GM18505 (cell line): ENCODE measurements at regions not wholly inside any gene's neighbourhood (a gene's known extent, or its start where the extent isn't known, plus 50 kb on each side); places are given as distances from the start of the nearest gene placed in this dataset.
"Not testable (repeated sequence)": the region's sequence is repeated elsewhere in the genome, so short reads cannot be mapped to it uniquely, and the experiment has no call there.

Source experiments
- ATAC-seq: cut with Tn5 transposase; IDR thresholded peaks from one replicate; pipeline ENCODE4 v1.9.1; 2021; ENCODE audit not compliant: unreplicated experiment
- POLR2A ChIP-seq: IDR thresholded peaks from 4 replicates; pipeline ENCODE4 v1.6.1; 2011; ENCODE audit warnings: borderline replicate concordance; ENCODE audit not compliant: insufficient read depth, insufficient read length; ENCODE audit errors: extremely low read depth

GRCh38 chr7:68866200-68866570 is 732.1 kb upstream of the AUTS2 start:
- TF ChIP-seq POLR2A, result no peak
- no peak for ATAC-seq

GRCh38 chr7:68866721-68867120 is 731.6 kb upstream of the AUTS2 start:
- ATAC-seq, result not testable (repeated sequence)

- ATAC-seq, result no peak
- TF ChIP-seq POLR2A, result no peak
Observed at GRCh38 chr7:68868978-68869377, 729.3 kb upstream of the AUTS2 start.

- no peak for ATAC-seq
- no peak for TF ChIP-seq POLR2A
Observed at GRCh38 chr7:68873616-68874015, 724.7 kb upstream of the AUTS2 start.

GRCh38 chr7:68875857-68876256 is 722.4 kb upstream of the AUTS2 start:
- no peak for ATAC-seq
- TF ChIP-seq POLR2A, result no peak

GRCh38 chr7:68887116-68887515 is 711.2 kb upstream of the AUTS2 start:
- ATAC-seq, result not testable (repeated sequence)

DNA sequence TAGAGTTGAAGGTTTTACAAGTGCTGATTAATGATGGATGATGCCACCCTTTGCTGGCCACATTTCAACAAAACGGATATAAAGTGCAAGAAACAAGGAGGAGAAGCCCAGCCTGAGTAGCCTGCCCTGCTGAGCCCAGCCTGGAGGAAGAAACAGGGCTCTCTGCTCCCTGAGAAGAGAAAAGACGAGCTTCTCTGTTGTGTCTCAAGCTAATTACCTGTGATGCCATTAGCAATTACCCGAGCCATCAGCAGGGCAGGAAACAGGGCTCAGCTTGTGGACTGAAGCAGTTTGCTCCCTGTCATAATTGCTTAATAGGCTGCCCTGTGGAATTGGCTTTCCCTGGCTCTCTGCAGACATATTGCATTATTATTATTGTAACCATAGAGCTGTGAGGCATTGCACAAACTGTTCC is 709.3 kb upstream of the AUTS2 start:
- no peak for ATAC-seq
- no peak for TF ChIP-seq POLR2A

- ATAC-seq, result no peak
- no peak for TF ChIP-seq POLR2A
Observed at GRCh38 chr7:68892236-68892635, 706.0 kb upstream of the AUTS2 start.

DNA sequence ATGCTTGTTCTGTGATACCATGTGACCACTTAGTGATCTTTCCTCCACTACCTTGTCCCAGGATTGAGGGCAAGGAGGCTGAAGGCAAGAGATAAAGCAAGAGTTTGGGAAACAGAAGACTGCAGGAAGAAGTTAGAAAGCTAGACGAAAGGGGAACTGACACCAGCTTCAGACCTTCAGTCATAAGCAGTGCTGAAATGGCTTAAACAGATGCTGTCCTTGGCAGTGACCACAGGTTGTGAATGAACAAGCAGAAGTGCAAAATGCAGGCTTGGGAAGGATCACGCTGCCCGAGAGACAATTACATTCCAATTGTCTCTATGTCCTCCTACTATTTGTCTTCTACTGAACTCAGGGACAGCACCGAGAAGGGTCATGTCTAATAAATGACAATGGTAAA is 704.9 kb upstream of the AUTS2 start:
- TF ChIP-seq POLR2A, result no peak
- ATAC-seq, result no peak

GRCh38 chr7:68899156-68899555 is 699.1 kb upstream of the AUTS2 start:
- not testable (repeated sequence) for ATAC-seq

DNA sequence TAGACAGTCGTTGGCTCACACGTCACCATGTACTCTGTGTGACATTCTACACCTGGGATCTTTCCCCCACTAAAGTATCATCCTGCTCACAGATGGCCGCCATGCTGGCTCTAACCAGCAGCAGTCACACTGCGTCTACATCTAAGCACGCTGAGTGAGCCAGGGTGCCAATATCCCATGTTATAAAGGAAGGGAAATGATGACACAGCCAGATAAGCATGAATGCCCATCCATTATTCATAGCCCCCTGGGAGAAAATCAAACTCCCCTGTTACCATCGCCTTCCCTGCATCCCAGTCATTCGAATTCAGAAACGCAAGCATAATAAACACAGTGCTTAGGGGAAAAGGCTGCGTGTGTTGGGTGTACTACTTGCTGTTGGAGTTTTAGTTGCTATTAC is 698.2 kb upstream of the AUTS2 start:
- ATAC-seq, result no peak
- TF ChIP-seq POLR2A, result no peak

DNA sequence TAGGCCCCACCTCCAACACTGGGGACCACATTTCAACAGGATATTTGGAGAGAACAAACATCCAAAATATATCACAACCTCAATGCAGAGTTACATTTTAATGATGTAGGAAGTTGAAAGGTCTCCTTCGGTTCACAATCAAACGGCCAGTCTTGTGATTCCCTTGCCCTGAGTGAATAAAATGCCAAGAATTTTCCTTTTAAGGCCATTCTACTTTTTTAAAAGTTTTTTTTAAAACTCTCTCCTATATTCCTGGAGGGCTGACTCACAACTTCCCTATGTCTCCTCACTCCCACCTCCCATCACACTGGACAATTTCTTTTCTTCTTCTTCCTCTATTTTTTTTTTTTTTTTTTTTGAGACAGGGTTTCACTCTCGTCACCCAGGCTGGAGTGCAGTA is 693.6 kb upstream of the AUTS2 start:
- ATAC-seq, result no peak
- TF ChIP-seq POLR2A, result no peak

GRCh38 chr7:68911754-68912153 is 686.5 kb upstream of the AUTS2 start:
- no peak for ATAC-seq
- TF ChIP-seq POLR2A, result no peak

GRCh38 chr7:68914006-68914405 is 684.3 kb upstream of the AUTS2 start:
- TF ChIP-seq POLR2A, result no peak

DNA sequence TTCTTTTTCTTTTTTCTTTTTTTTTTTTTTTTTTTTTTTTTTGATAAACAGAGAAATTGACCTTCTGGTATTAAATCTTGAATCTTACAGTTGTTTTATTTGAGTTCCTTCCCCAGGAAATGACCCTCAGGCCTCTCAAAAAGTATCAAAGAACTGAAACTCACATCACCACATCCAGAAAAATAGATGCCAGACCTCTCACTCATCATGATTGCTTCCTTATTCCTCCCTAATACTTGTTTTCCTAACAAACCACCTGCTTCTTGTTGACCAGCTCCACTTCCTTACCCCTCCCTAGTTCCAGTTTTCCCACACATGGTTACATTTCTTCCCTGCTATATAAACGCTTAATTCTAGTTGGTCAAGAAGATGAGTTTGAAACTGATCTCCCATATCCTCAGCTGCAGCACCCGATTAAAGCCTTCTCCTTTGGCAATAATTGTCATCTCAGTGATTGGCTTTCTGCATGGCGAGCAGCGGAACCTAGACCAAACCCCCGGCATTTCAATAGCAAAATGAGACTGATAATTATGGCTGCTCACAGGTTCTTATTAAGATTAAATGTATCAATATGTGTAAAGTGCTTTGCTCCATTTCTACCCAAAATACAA is 681.1 kb upstream of the AUTS2 start:
- no peak for TF ChIP-seq POLR2A
- ATAC-seq, result no peak

More at GRCh38 chr7:68914006-68914405, 684.3 kb upstream of the AUTS2 start:
- ATAC-seq, result no peak

DNA sequence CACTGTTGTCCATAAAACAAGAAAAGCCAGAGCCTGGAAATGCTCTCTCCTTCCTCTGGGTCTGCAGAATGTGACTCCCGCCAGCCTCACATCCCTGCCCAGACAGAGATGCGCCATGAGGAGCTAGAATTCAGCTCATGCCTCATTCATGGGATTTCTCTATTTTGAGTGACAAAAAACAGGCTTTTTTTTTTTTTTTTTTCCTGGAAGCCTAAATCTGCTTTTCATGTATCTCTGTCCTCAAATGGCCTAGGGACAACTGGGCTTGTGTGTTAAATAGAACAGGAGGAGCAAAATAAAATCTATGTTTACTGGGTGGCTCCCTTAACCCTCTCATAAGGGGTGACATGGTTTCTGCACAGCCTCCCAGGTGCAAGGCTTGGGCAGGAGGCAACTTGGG is 679.7 kb upstream of the AUTS2 start:
- ATAC-seq, result no peak
- no peak for TF ChIP-seq POLR2A

GRCh38 chr7:68922850-68923249 is 675.4 kb upstream of the AUTS2 start:
- no peak for TF ChIP-seq POLR2A
- ATAC-seq, result no peak
